ENCODE measurements at regions not wholly inside any gene's neighbourhood (a gene's known extent, or its start where the extent isn't known, plus 50 kb on each side); places are given as distances from the start of the nearest gene placed in this dataset.

DNA sequence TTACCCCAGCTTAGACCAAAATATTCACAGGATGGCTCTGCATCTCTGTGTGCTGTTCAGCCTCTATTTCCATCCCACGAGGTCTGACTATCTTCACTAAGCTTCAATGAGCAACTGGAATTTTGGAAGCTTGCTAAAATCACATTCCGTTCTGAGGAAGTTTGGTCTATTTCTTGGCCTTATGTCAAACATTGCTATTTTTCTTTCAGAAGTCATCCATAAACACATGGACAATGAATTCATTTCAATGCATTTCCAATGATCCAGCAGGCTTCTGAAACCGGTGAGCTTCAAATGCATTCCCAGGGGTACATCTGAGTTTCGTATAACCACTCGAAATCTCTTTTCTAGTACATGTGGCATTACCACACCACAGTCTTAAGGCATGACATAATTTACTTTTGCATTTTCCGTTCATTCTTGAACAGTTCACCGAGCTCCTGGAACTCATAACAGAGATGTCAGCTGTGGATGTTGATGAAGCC is 294.1 kb upstream of the KAZN start:
- no peak for TF ChIP-seq CTCF (optimal IDR thresholded peaks at IDR 0.05 in 1 of 3, IDR thresholded peaks at IDR 0.05 in 1 of 3, conservative IDR thresholded peaks at IDR 0.05 in 1 of 3; ENCODE audit: extremely low read depth in 1 of 3, insufficient read depth in 2 of 3, low read length in 3 of 3)
- TF ChIP-seq EZH2 (IDR thresholded peaks at IDR 0.05; ENCODE audit: low read length): no peak
- H3K4me1 ChIP-seq (ENCODE audit: control insufficient read depth, extremely low read depth, insufficient read depth, low read length): peaks cover 23% of the 10 kb centered on the region
- H3K9ac ChIP-seq (ENCODE audit: control insufficient read depth, extremely low read depth, insufficient read depth, low read length): no peak overlapping the region
- dilution Hi-C loops (cut with MboI; ENCODE audit: extremely low pct_ligation_motif_present, low sequenced_read_pairs): no loop called here
- no peaks in the 10 kb centered on the region for H3K79me2 ChIP-seq (ENCODE audit: control insufficient read depth, insufficient read depth, low read length)
- no peak overlapping the region for H3K4me3 ChIP-seq (ENCODE audit: control insufficient read depth in 2 of 3, extremely low read depth in 1 of 3, insufficient read depth in 2 of 3, low read depth in 1 of 3, low read length in 3 of 3)
- H2AFZ ChIP-seq (ENCODE audit: control insufficient read depth, low read length): no peak overlapping the region
- H3K9me3 ChIP-seq (ENCODE audit: control insufficient read depth, low read depth, low read length): no peaks in the 10 kb centered on the region
- H3K27me3 ChIP-seq (ENCODE audit: control insufficient read depth, extremely low read depth, insufficient read depth, low read length): no peaks in the 10 kb centered on the region
- DNase-seq (ENCODE audit: low read depth, low spot score): no peak
- H3K36me3 ChIP-seq (ENCODE audit: control insufficient read depth in 2 of 2, extremely low read depth in 1 of 2, insufficient read depth in 2 of 2, low read length in 2 of 2): no peaks in the 10 kb centered on the region
- H3K27ac ChIP-seq (ENCODE audit: control insufficient read depth, insufficient read depth, low read length): no peak overlapping the region
- no peaks in the 10 kb centered on the region for H4K20me1 ChIP-seq (ENCODE audit: control insufficient read depth, extremely low read depth, insufficient read depth, low read length)
- FAIRE-seq: no peak
- no peaks in the 10 kb centered on the region for H3K9me1 ChIP-seq (ENCODE audit: control insufficient read depth, extremely low read depth, insufficient read depth, low read length)
- no peak overlapping the region for H3K4me2 ChIP-seq (ENCODE audit: control insufficient read depth, extremely low read depth, insufficient read depth, low read depth, low read length)

DNA sequence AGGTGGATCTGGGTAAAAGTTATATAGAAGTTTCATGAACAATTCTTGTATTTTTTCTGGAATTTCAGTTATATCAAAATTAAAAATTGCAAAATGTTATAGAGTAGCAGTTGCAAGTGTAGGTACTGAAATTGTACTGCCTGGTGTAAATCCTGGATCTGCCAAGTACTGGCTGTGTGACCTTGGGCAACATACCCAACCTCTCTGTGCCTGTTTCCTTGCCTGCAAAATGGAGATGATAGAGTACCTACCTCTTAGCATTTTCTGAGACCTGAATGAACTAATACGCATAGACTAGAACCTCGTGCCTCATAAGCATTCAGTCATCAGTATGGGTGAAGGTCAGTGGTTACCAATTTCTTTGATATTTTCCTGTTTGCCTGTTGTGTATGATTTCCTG is 290.0 kb upstream of the KAZN start:
- Histone ChIP-seq H3K4me3 (ENCODE audit: control insufficient read depth in 2 of 3, extremely low read depth in 1 of 3, insufficient read depth in 2 of 3, low read depth in 1 of 3, low read length in 3 of 3) (no peak overlapping the region), H2AFZ (ENCODE audit: control insufficient read depth, low read length) (no peak overlapping the region), H3K9me1 (ENCODE audit: control insufficient read depth, extremely low read depth, insufficient read depth, low read length) (no peaks in the 10 kb centered on the region), H3K79me2 (ENCODE audit: control insufficient read depth, insufficient read depth, low read length) (no peaks in the 10 kb centered on the region), H3K36me3 (ENCODE audit: control insufficient read depth in 2 of 2, extremely low read depth in 1 of 2, insufficient read depth in 2 of 2, low read length in 2 of 2) (no peaks in the 10 kb centered on the region), H3K4me2 (ENCODE audit: control insufficient read depth, extremely low read depth, insufficient read depth, low read depth, low read length) (no peak overlapping the region), H4K20me1 (ENCODE audit: control insufficient read depth, extremely low read depth, insufficient read depth, low read length) (no peaks in the 10 kb centered on the region), H3K9me3 (ENCODE audit: control insufficient read depth, low read depth, low read length) (no peaks in the 10 kb centered on the region), H3K4me1 (ENCODE audit: control insufficient read depth, extremely low read depth, insufficient read depth, low read length) (peaks cover 6% of the 10 kb centered on the region), H3K9ac (ENCODE audit: control insufficient read depth, extremely low read depth, insufficient read depth, low read length) (no peak overlapping the region), H3K27me3 (ENCODE audit: control insufficient read depth, extremely low read depth, insufficient read depth, low read length) (no peaks in the 10 kb centered on the region), H3K27ac (ENCODE audit: control insufficient read depth, insufficient read depth, low read length) (no peak overlapping the region)
- no peak for DNase-seq (ENCODE audit: low read depth, low spot score)
- no peak for TF ChIP-seq EZH2 (IDR thresholded peaks at IDR 0.05; ENCODE audit: low read length)
- TF ChIP-seq CTCF (optimal IDR thresholded peaks at IDR 0.05 in 1 of 3, IDR thresholded peaks at IDR 0.05 in 1 of 3, conservative IDR thresholded peaks at IDR 0.05 in 1 of 3; ENCODE audit: extremely low read depth in 1 of 3, insufficient read depth in 2 of 3, low read length in 3 of 3): no peak
- no peak for FAIRE-seq
- dilution Hi-C loops (cut with MboI; ENCODE audit: extremely low pct_ligation_motif_present, low sequenced_read_pairs): no loop called here
